H1 (cell line): ENCODE measurements at regions not wholly inside any gene's neighbourhood (a gene's known extent, or its start where the extent isn't known, plus 50 kb on each side); places are given as distances from the start of the nearest gene placed in this dataset.

Experiments
- CTCF ChIA-PET: fragments of 300-600 bp; sonication (Branson Sonifier 250); formaldehyde crosslinking; loops from one replicate; lab custom pipeline; 2021; ENCODE audit not compliant: partially characterized antibody; lab: Charles Lee
- POLR2A ChIA-PET: fragments of 300-600 bp; sonication (Branson Sonifier 250); formaldehyde crosslinking; loops from one replicate; lab custom pipeline; 2021; ENCODE audit warnings: inconsistent platforms; ENCODE audit not compliant: partially characterized antibody; lab: Charles Lee
- DNase-seq, 2 experiments: peaks; one replicate each; pipeline versions ENCODE4 v3.0.0 to v3.0.0-alpha.2; 2010 to 2022; ENCODE audit warnings: low spot score in 2 of 2, low read depth in 1 of 2, mixed read lengths in 1 of 2
- FAIRE-seq: peaks from 2 replicates; lab custom pipeline; 2011; peaks lifted over from hg19 to GRCh38; lab: Jason Lieb, UNC
- H2AFZ ChIP-seq: 2 replicates; pipeline ENCODE4 v1.8.1; 2012; ENCODE audit warnings: low read length, inconsistent platforms
- H2AK5ac ChIP-seq: 2 replicates; pipeline ENCODE4 v1.6.1; 2013; ENCODE audit warnings: low read depth, low read length
- H2BK120ac ChIP-seq: replicated peaks from 2 replicates; pipeline ENCODE3; 2013; ENCODE audit warnings: low read depth, low read length, inconsistent platforms
- H2BK12ac ChIP-seq: 2 replicates; pipeline ENCODE4 v1.6.1; 2013; ENCODE audit warnings: low read depth, low read length
- H2BK15ac ChIP-seq: 2 replicates; pipeline ENCODE4 v1.6.1; 2013; ENCODE audit warnings: low read length
- H2BK20ac ChIP-seq: 2 replicates; pipeline ENCODE4 v1.6.1; 2013; ENCODE audit warnings: low read length
- H2BK5ac ChIP-seq: 2 replicates; pipeline ENCODE4 v1.6.1; 2013; ENCODE audit warnings: low read depth, low read length
- H3K14ac ChIP-seq: 2 replicates; pipeline ENCODE4 v1.6.1; 2013; ENCODE audit warnings: inconsistent platforms; ENCODE audit not compliant: insufficient read length
- H3K18ac ChIP-seq: 2 replicates; pipeline ENCODE4 v1.6.1; 2013; ENCODE audit warnings: low read length; ENCODE audit errors: extremely low read depth
- H3K23ac ChIP-seq: 2 replicates; pipeline ENCODE4 v1.6.1; 2013; ENCODE audit warnings: inconsistent platforms; ENCODE audit not compliant: insufficient read length
- H3K23me2 ChIP-seq: 2 replicates; pipeline ENCODE4 v1.6.1; 2013; ENCODE audit warnings: low read depth, low read length
- H3K27ac ChIP-seq: 2 replicates; pipeline ENCODE4 v1.6.1; 2011; ENCODE audit warnings: low read depth, low read length, inconsistent platforms
- H3K27me3 ChIP-seq, 4 experiments: replicated peaks in 1 of 4; 1 replicate in 1 of 4; 2 replicates in 3 of 4; pipeline versions ENCODE4 v1.6.1 to v1.8.1; 2011 to 2013; ENCODE audit warnings: low read length in 3 of 4, mild to moderate bottlenecking in 3 of 4, inconsistent platforms in 2 of 4, mixed read lengths in 2 of 4, moderate library complexity in 1 of 4; ENCODE audit not compliant: control insufficient read depth in 3 of 4, insufficient read depth in 3 of 4; ENCODE audit errors: extremely low read depth in 1 of 4
- H3K36me3 ChIP-seq, 4 experiments: 2 replicates each; pipeline versions ENCODE4 v1.6.1 to v1.8.1; 2011 to 2013; ENCODE audit warnings: mild to moderate bottlenecking in 4 of 4, low read length in 3 of 4, moderate library complexity in 2 of 4, control low read depth in 1 of 4, inconsistent platforms in 1 of 4; ENCODE audit not compliant: insufficient read depth in 4 of 4, control insufficient read depth in 2 of 4
- H3K4ac ChIP-seq: replicated peaks from 2 replicates; pipeline ENCODE3; 2013; ENCODE audit warnings: low read length, low read depth, mixed read lengths, inconsistent platforms; ENCODE audit not compliant: insufficient read length
- H3K4me1 ChIP-seq, 4 experiments: replicated peaks in 1 of 4; 1 replicate in 1 of 4; 2 replicates in 3 of 4; pipeline versions ENCODE4 v1.6.1 to v1.8.1; 2011 to 2013; ENCODE audit warnings: low read length in 3 of 4, inconsistent platforms in 2 of 4, mixed read lengths in 1 of 4; ENCODE audit not compliant: insufficient read depth in 4 of 4, control insufficient read depth in 3 of 4
- H3K4me2 ChIP-seq, 2 experiments: 2 replicates each; pipeline versions ENCODE4 v1.6.1 to v1.8.1; 2011 to 2013; ENCODE audit warnings: low read depth in 2 of 2, low read length in 2 of 2, control low read depth in 1 of 2, inconsistent platforms in 1 of 2, mild to moderate bottlenecking in 1 of 2; ENCODE audit not compliant: insufficient read depth in 1 of 2
- H3K4me3 ChIP-seq, 4 experiments: fragments of 200-600, 300-600 bp in 1 of 4; sonication (generic), shearing (Covaris generic), sonication (Bioruptor Twin) in 1 of 4; 2 replicates each; pipeline versions ENCODE4 v1.5.1 to v1.8.1; 2011 to 2016; ENCODE audit warnings: low read length in 4 of 4, low read depth in 3 of 4, control low read depth in 2 of 4, inconsistent platforms in 2 of 4, mild to moderate bottlenecking in 2 of 4, mixed read lengths in 1 of 4, moderate library complexity in 1 of 4; ENCODE audit not compliant: insufficient read depth in 2 of 4; ENCODE audit errors: extremely low read depth in 1 of 4
- H3K56ac ChIP-seq: replicated peaks from 2 replicates; pipeline ENCODE3; 2013; ENCODE audit warnings: low read depth, mild to moderate bottlenecking, mixed read lengths, low read length, inconsistent platforms; ENCODE audit not compliant: insufficient read length
- H3K79me1 ChIP-seq: 2 replicates; pipeline ENCODE4 v1.6.1; 2013; ENCODE audit warnings: low read depth, low read length, control low read depth
- H3K79me2 ChIP-seq, 2 experiments: 2 replicates each; pipeline versions ENCODE4 v1.6.1 to v1.8.1; 2012 to 2013; ENCODE audit warnings: low read length in 2 of 2, mild to moderate bottlenecking in 2 of 2, inconsistent platforms in 1 of 2; ENCODE audit not compliant: insufficient read depth in 2 of 2, control insufficient read depth in 1 of 2
- H3K9ac ChIP-seq, 4 experiments: replicated peaks in 1 of 4; 1 replicate in 1 of 4; 2 replicates in 3 of 4; pipeline versions ENCODE4 v1.6.1 to v1.8.1; 2011 to 2013; ENCODE audit warnings: low read depth in 3 of 4, low read length in 3 of 4, control low read depth in 2 of 4, mild to moderate bottlenecking in 2 of 4, moderate library complexity in 2 of 4, inconsistent platforms in 1 of 4; ENCODE audit errors: extremely low read depth in 1 of 4
- H3K9me3 ChIP-seq, 2 experiments: 2 replicates each; pipeline versions ENCODE4 v1.6.1 to v1.8.1; 2012 to 2013; ENCODE audit warnings: mild to moderate bottlenecking in 2 of 2, moderate library complexity in 2 of 2, control low read depth in 1 of 2, inconsistent platforms in 1 of 2, low read depth in 1 of 2, low read length in 1 of 2, mixed read lengths in 1 of 2; ENCODE audit not compliant: insufficient read depth in 2 of 2
- H4K20me1 ChIP-seq, 2 experiments: replicated peaks in 1 of 2; 2 replicates each; pipeline versions ENCODE3 to v1.8.1; 2011 to 2013; ENCODE audit warnings: inconsistent platforms in 2 of 2, low read length in 2 of 2, mild to moderate bottlenecking in 1 of 2; ENCODE audit not compliant: insufficient read depth in 2 of 2, control insufficient read depth in 1 of 2
- H4K5ac ChIP-seq: 2 replicates; pipeline ENCODE4 v1.6.1; 2013; ENCODE audit warnings: low read length, low read depth, mixed read lengths, inconsistent platforms; ENCODE audit not compliant: insufficient read length
- H4K8ac ChIP-seq: 2 replicates; pipeline ENCODE4 v1.8.0; 2013; ENCODE audit warnings: mild to moderate bottlenecking, moderate library complexity, low read length, inconsistent platforms; ENCODE audit not compliant: insufficient read depth; ENCODE audit errors: extremely low read depth
- H4K91ac ChIP-seq: replicated peaks from 2 replicates; pipeline ENCODE3; 2013; ENCODE audit warnings: low read length, mixed read lengths, inconsistent platforms; ENCODE audit not compliant: insufficient read length
- NRF1 ChIP-seq: IDR thresholded peaks from 2 replicates; pipeline ENCODE4 v1.6.1; 2011; ENCODE audit warnings: mild to moderate bottlenecking, low read depth, low read length, improper control_type of control experiment
- RAD21 ChIP-seq, 2 experiments: IDR thresholded peaks in 1 of 2; conservative IDR thresholded peaks in 1 of 2; 2 replicates each; pipeline ENCODE4 v1.6.1; 2011; ENCODE audit warnings: low read depth in 2 of 2, low read length in 2 of 2, improper control_type of control experiment in 1 of 2, inconsistent platforms in 1 of 2, mild to moderate bottlenecking in 1 of 2, moderate library complexity in 1 of 2
- RBBP5 ChIP-seq: IDR thresholded peaks from 2 replicates; pipeline ENCODE4 v1.7.1; 2012; ENCODE audit warnings: low read depth, mild to moderate bottlenecking, inconsistent platforms, low read length, moderate library complexity, borderline replicate concordance
- RFX5 ChIP-seq: IDR thresholded peaks from 2 replicates; pipeline ENCODE4 v1.6.1; 2011; ENCODE audit warnings: low read depth, low read length, improper control_type of control experiment, borderline replicate concordance
- SIN3A ChIP-seq, 2 experiments: IDR thresholded peaks in 1 of 2; conservative IDR thresholded peaks in 1 of 2; 2 replicates each; pipeline ENCODE4 v1.6.1; 2011 to 2012; ENCODE audit warnings: low read length in 2 of 2, improper control_type of control experiment in 1 of 2, low read depth in 1 of 2, mild to moderate bottlenecking in 1 of 2
- SUZ12 ChIP-seq: fragments of 200-600 bp; sonication (generic); IDR thresholded peaks from 2 replicates; pipeline ENCODE4 v1.6.1; 2012; ENCODE audit warnings: mild to moderate bottlenecking, inconsistent platforms, low read length, moderate library complexity, mixed read lengths
- TEAD4 ChIP-seq: IDR thresholded peaks from 2 replicates; pipeline ENCODE4 v1.6.1; 2012; ENCODE audit warnings: low read depth, low read length, inconsistent platforms, mixed read lengths
- WGBS, 2 experiments: shearing (Covaris generic) in 1 of 2; methylation state at CpG; one replicate each; pipeline versions ENCODE4 v1.1.6 to v1.1.7; 2013 to 2015; ENCODE audit warnings: low lambda C conversion rate in 2 of 2, mixed read lengths in 2 of 2, inconsistent platforms in 1 of 2, low coverage in 1 of 2, missing lambda C conversion rate in 1 of 2; ENCODE audit not compliant: insufficient replicate concordance in 2 of 2, insufficient coverage in 1 of 2, insufficient read length in 1 of 2; ENCODE audit errors: extremely low coverage in 1 of 2, missing lambda C conversion rate in 1 of 2; 5-methylcytosine and 5-hydroxymethylcytosine counted together
- TF ChIP-seq, protein P1 (sequence below): IDR thresholded peaks from 2 replicates; pipeline ENCODE4 v1.6.1; 2012; ENCODE audit warnings: inconsistent platforms
- TF ChIP-seq, protein P2 (sequence below), 3 experiments: IDR thresholded peaks; 1 replicate in 2 of 3; 2 replicates in 1 of 3; pipeline versions ENCODE4 v1.5.1 to v1.6.1; 2011; ENCODE audit warnings: low read length in 3 of 3, mild to moderate bottlenecking in 3 of 3, inconsistent platforms in 2 of 3, low read depth in 1 of 3, moderate library complexity in 1 of 3; ENCODE audit not compliant: insufficient read depth in 1 of 3; ENCODE audit errors: control extremely low read depth in 1 of 3

DNA sequence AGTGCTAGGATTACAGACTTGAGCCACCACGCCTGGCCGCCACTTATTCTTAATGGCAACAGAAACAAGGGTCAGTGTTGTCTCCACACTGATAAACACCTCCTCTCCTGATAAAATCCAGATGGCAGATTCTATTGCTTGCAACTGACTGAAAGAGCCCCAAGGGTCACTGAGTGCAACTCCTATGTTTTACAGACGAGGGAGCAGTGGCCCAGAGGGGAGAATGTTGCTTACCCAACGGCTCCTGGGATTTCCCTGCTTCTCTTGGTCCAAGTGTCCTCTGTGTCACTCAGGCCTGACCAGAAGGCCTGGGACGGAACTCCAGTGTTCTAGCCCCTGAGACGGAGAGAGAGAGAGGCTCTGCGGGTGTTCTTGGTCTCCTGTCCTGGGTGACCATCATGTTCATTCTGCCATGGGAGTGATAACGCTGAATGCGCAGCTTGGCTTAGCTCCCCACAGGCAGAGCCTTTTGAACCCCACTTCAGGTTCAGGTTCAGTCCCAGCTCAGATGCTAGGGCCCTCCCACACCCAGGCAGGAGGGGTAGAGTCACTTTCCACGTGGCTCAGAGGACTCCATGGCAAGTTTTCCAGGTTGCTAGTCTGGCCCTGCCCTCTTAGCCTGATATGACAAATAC is 77.3 kb upstream of the NLRP1 start:
- H3K4ac ChIP-seq: no peak overlapping the region
- no peak overlapping the region for H3K23ac ChIP-seq
- H4K5ac ChIP-seq: no peak overlapping the region
- no peaks in the 10 kb centered on the region for H3K79me1 ChIP-seq
- no peaks in the 10 kb centered on the region for H3K9me3 ChIP-seq
- H4K91ac ChIP-seq: no peak overlapping the region
- ChIA-PET CTCF (interaction anchor here (0.6 to 1.4 kb wide), 9 partner anchors 16 to 735 kb away, joined by 3 to 4 read pairs (median 3); no protein-coding TSS in a partner anchor), POLR2A (no interaction called here)
- H3K27me3 ChIP-seq: no peaks in the 10 kb centered on the region
- H4K20me1 ChIP-seq: no peaks in the 10 kb centered on the region
- no peak overlapping the region for H2AK5ac ChIP-seq
- no peak overlapping the region for H3K9ac ChIP-seq
- FAIRE-seq (no peak), DNase-seq (no peak)
- no peaks in the 10 kb centered on the region for H3K79me2 ChIP-seq
- no peak overlapping the region for H3K27ac ChIP-seq
- no peak overlapping the region for H3K14ac ChIP-seq
- H2BK15ac ChIP-seq: no peak overlapping the region
- H2BK12ac ChIP-seq: no peak overlapping the region
- no peaks in the 10 kb centered on the region for H3K36me3 ChIP-seq
- H3K4me2 ChIP-seq: no peak overlapping the region
- no peak overlapping the region for H3K4me3 ChIP-seq
- no peak overlapping the region for H2BK120ac ChIP-seq
- H3K4me1 ChIP-seq: peaks cover 0 to 2% (median 0%) of the 10 kb centered on the region in 4 experiments; a peak in 2 of 7 replicates
- 85% methylated on average over 10 of the region's 10 CpGs; no CpG with 5 or more reads in 1 of the 2 experiments for WGBS, 2 experiments
- no peak overlapping the region for H2BK5ac ChIP-seq
- H4K8ac ChIP-seq: no peak overlapping the region
- no peak overlapping the region for H2BK20ac ChIP-seq
- H3K18ac ChIP-seq: no peak overlapping the region
- no peak overlapping the region for H3K56ac ChIP-seq
- H2AFZ ChIP-seq: peak overlapping the region; percentile 69; the same call in 1 of the 2 replicates
- no peaks in the 10 kb centered on the region for H3K23me2 ChIP-seq
- TF ChIP-seq RAD21 (IDR thresholded peaks at IDR 0.05 in 1 of 2, conservative IDR thresholded peaks at IDR 0.05 in 1 of 2; ENCODE audit: low read depth in 2 of 2, low read length in 2 of 2) (peak; percentile 53 to 73), SUZ12 (no peak), RBBP5 (no peak), TEAD4 (no peak), RFX5 (no peak), NRF1 (no peak), SIN3A (conservative IDR thresholded peaks at IDR 0.05 in 1 of 2, IDR thresholded peaks at IDR 0.05 in 1 of 2; ENCODE audit: low read depth in 1 of 2, low read length in 2 of 2) (no peak)
- TF ChIP-seq, protein P1, sequence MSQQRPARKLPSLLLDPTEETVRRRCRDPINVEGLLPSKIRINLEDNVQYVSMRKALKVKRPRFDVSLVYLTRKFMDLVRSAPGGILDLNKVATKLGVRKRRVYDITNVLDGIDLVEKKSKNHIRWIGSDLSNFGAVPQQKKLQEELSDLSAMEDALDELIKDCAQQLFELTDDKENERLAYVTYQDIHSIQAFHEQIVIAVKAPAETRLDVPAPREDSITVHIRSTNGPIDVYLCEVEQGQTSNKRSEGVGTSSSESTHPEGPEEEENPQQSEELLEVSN: no peak
- TF ChIP-seq, protein P2, sequence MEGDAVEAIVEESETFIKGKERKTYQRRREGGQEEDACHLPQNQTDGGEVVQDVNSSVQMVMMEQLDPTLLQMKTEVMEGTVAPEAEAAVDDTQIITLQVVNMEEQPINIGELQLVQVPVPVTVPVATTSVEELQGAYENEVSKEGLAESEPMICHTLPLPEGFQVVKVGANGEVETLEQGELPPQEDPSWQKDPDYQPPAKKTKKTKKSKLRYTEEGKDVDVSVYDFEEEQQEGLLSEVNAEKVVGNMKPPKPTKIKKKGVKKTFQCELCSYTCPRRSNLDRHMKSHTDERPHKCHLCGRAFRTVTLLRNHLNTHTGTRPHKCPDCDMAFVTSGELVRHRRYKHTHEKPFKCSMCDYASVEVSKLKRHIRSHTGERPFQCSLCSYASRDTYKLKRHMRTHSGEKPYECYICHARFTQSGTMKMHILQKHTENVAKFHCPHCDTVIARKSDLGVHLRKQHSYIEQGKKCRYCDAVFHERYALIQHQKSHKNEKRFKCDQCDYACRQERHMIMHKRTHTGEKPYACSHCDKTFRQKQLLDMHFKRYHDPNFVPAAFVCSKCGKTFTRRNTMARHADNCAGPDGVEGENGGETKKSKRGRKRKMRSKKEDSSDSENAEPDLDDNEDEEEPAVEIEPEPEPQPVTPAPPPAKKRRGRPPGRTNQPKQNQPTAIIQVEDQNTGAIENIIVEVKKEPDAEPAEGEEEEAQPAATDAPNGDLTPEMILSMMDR (IDR thresholded peaks at IDR 0.05; ENCODE audit: control extremely low read depth in 1 of 3, insufficient read depth in 1 of 3, low read depth in 1 of 3, low read length in 3 of 3): peak in 2 of 3 experiments; percentile 42 to 44; a peak in 3 of 4 replicates
